GM12878 (cell line): ENCODE measurements at regions not wholly inside any gene's neighbourhood (a gene's known extent, or its start where the extent isn't known, plus 50 kb on each side); places are given as distances from the start of the nearest gene placed in this dataset.

ENCODE experiments used
- ATAC-seq: fragments of 200-7000 bp; cut with Tn5 transposase; 3 replicates; pipeline ENCODE4 v1.9.1; 2020; ENCODE audit warnings: mild to moderate bottlenecking, moderate library complexity
- BruUV-seq: library from RNA; stranded (reverse); fragments of 400-500 nt; replicated peaks from 2 replicates; lab custom pipeline; 2021; lab: Mats Ljungman, UMichigan
- CTCF ChIA-PET: fragments of 300-600 bp; sonication (Branson Sonifier 250); formaldehyde crosslinking; extraction: SDS; loops from one replicate; lab custom pipeline; 2021; ENCODE audit warnings: inconsistent platforms; lab: Yijun Ruan, JAX
- POLR2A ChIA-PET: fragments of 350-600 bp; formaldehyde crosslinking; extraction: SDS; loops from one replicate; lab custom pipeline; 2021; ENCODE audit warnings: inconsistent platforms; lab: Charles Lee
- RAD21 ChIA-PET: fragments of 300-600 bp; sonication (Branson Sonifier 250); formaldehyde crosslinking; loops from one replicate; lab custom pipeline; 2023; ENCODE audit warnings: antibody characterized with exemption; ENCODE audit not compliant: unreplicated experiment; lab: Charles Lee
- SMC1A ChIA-PET: fragments of 300-600 bp; sonication (Branson Sonifier 250); formaldehyde crosslinking; loops from one replicate; lab custom pipeline; 2023; ENCODE audit not compliant: unreplicated experiment, uncharacterized antibody; lab: Charles Lee
- DNase-seq: peaks from one replicate; pipeline ENCODE4 v3.0.0-alpha.2; 2011; ENCODE audit warnings: low read depth, low spot score
- FAIRE-seq: peaks from 3 replicates; lab custom pipeline; 2011; peaks lifted over from hg19 to GRCh38; lab: Jason Lieb, UNC
- H2AFZ ChIP-seq: 2 replicates; pipeline ENCODE4 v1.6.0; 2011; ENCODE audit warnings: low read depth, low read length, control low read depth; ENCODE audit not compliant: control insufficient read depth
- H3K27ac ChIP-seq: 2 replicates; pipeline ENCODE4 v1.5.1; 2011; ENCODE audit warnings: control low read depth; ENCODE audit not compliant: control insufficient read depth, insufficient read depth
- H3K27me3 ChIP-seq, 2 experiments: replicated peaks in 1 of 2; 2 replicates each; pipeline versions ENCODE4 v1.6.0 to v1.6.1; 2011; ENCODE audit warnings: low read length in 1 of 2; ENCODE audit not compliant: control insufficient read depth in 2 of 2, insufficient read depth in 2 of 2
- H3K36me3 ChIP-seq, 2 experiments: 2 replicates each; pipeline ENCODE4 v1.5.1; 2011; ENCODE audit warnings: low read length in 1 of 2; ENCODE audit not compliant: control insufficient read depth in 2 of 2, insufficient read depth in 2 of 2
- H3K4me1 ChIP-seq: 2 replicates; pipeline ENCODE4 v1.6.1; 2011; ENCODE audit warnings: mild to moderate bottlenecking, low read length, moderate library complexity, mixed read lengths; ENCODE audit not compliant: control insufficient read depth, insufficient read depth
- H3K4me2 ChIP-seq: 2 replicates; pipeline ENCODE4 v1.6.0; 2011; ENCODE audit warnings: control low read depth; ENCODE audit not compliant: control insufficient read depth, insufficient read depth
- H3K4me3 ChIP-seq: fragments of 200-600 bp; sonication (generic); 2 replicates; pipeline ENCODE4 v1.5.1; 2016
- H3K79me2 ChIP-seq: 2 replicates; pipeline ENCODE4 v1.6.0; 2011; ENCODE audit warnings: low read length; ENCODE audit not compliant: control insufficient read depth, insufficient read depth
- H3K9ac ChIP-seq: 2 replicates; pipeline ENCODE4 v1.8.0; 2011; ENCODE audit warnings: low read length, control low read depth, mixed read lengths; ENCODE audit not compliant: control insufficient read depth, insufficient read depth
- H3K9me3 ChIP-seq: replicated peaks from 3 replicates; pipeline ENCODE4 v1.5.1; 2011; ENCODE audit warnings: mild to moderate bottlenecking, low read length; ENCODE audit not compliant: control insufficient read depth, insufficient read depth
- H4K20me1 ChIP-seq: 2 replicates; pipeline ENCODE4 v1.6.0; 2011; ENCODE audit not compliant: control insufficient read depth, insufficient read depth
- CBFB ChIP-seq: IDR thresholded peaks from 2 replicates; pipeline ENCODE4 v1.6.1; 2016; ENCODE audit warnings: antibody characterized with exemption, low read depth
- CEBPB ChIP-seq, 2 experiments: fragments of 150-350 bp in 1 of 2; IDR thresholded peaks; 2 replicates each; pipeline ENCODE4 v1.6.1; 2012 to 2014; ENCODE audit warnings: low read depth in 2 of 2, low read length in 2 of 2, borderline replicate concordance in 1 of 2, inconsistent platforms in 1 of 2
- DPF2 ChIP-seq: fragments of 450-650 bp; IDR thresholded peaks from 2 replicates; pipeline ENCODE4 v1.6.1; 2017; ENCODE audit warnings: mild to moderate bottlenecking
- E2F8 ChIP-seq: fragments of 450-650 bp; IDR thresholded peaks from 2 replicates; pipeline ENCODE4 v1.6.1; 2018; ENCODE audit warnings: mild to moderate bottlenecking, low read depth, moderate library complexity; ENCODE audit not compliant: partially characterized antibody
- ELK1 ChIP-seq: IDR thresholded peaks from 2 replicates; pipeline ENCODE4 v1.6.1; 2012; ENCODE audit warnings: low read depth, low read length, improper control_type of control experiment
- JUND ChIP-seq: IDR thresholded peaks from 2 replicates; pipeline ENCODE4 v1.6.1; 2012; ENCODE audit warnings: low read depth, mild to moderate bottlenecking, low read length, improper control_type of control experiment, moderate library complexity
- NFYB ChIP-seq: IDR thresholded peaks from 2 replicates; pipeline ENCODE4 v1.6.1; 2011; ENCODE audit warnings: low read depth, mild to moderate bottlenecking, low read length, improper control_type of control experiment, moderate library complexity; ENCODE audit not compliant: insufficient read depth
- SP1 ChIP-seq: IDR thresholded peaks from one replicate; pipeline ENCODE4 v1.6.1; 2011; ENCODE audit warnings: low read depth, low read length
- TAF1 ChIP-seq: IDR thresholded peaks from 2 replicates; pipeline ENCODE4 v1.6.1; 2011; ENCODE audit warnings: mild to moderate bottlenecking, low read depth, low read length, borderline replicate concordance
- TARDBP ChIP-seq: IDR thresholded peaks from 2 replicates; pipeline ENCODE4 v1.6.1; 2016; ENCODE audit warnings: borderline replicate concordance
- YY1 ChIP-seq: IDR thresholded peaks from 2 replicates; pipeline ENCODE4 v1.6.1; 2011; ENCODE audit warnings: low read depth, mild to moderate bottlenecking, low read length
- ZBTB4 ChIP-seq: fragments of 450-650 bp; formaldehyde crosslinking; IDR thresholded peaks from 2 replicates; pipeline ENCODE4 v1.4.0; 2022; ENCODE audit warnings: mild to moderate bottlenecking, moderate library complexity
- ZNF207 ChIP-seq: fragments of 450-650 bp; IDR thresholded peaks from 2 replicates; pipeline ENCODE4 v1.6.1; 2014; ENCODE audit warnings: antibody characterized with exemption, mild to moderate bottlenecking, borderline replicate concordance
- ZNF217 ChIP-seq: fragments of 450-650 bp; IDR thresholded peaks from 2 replicates; pipeline ENCODE4 v1.6.1; 2017; ENCODE audit warnings: antibody characterized with exemption, mild to moderate bottlenecking
- ZZZ3 ChIP-seq: IDR thresholded peaks from 2 replicates; pipeline ENCODE4 v1.6.1; 2011; ENCODE audit warnings: low read depth; ENCODE audit not compliant: control insufficient read depth, insufficient read length
- WGBS: methylation state at CpG from one replicate; pipeline ENCODE4 v1.1.6; 2016; ENCODE audit warnings: low lambda C conversion rate; ENCODE audit not compliant: insufficient replicate concordance, insufficient coverage; ENCODE audit errors: missing lambda C conversion rate; 5-methylcytosine and 5-hydroxymethylcytosine counted together
- in situ Hi-C: fragments of 300-500 bp; cut with MboI; formaldehyde crosslinking; loops from 9 replicates; pipeline ENCODE4 v1.14.3; 2018; ENCODE audit warnings: mixed read lengths
- intact Hi-C: fragments of 100-400 bp; cut with micrococcal nuclease; formaldehyde crosslinking; loops from one replicate; pipeline ENCODE4 v1.14.2; 2022; ENCODE audit not compliant: unreplicated experiment
- TF ChIP-seq, protein P1 (sequence below): IDR thresholded peaks from 2 replicates; pipeline ENCODE4 v1.6.1; 2011; ENCODE audit warnings: mild to moderate bottlenecking, low read depth, low read length, moderate library complexity; ENCODE audit not compliant: insufficient replicate concordance

DNA sequence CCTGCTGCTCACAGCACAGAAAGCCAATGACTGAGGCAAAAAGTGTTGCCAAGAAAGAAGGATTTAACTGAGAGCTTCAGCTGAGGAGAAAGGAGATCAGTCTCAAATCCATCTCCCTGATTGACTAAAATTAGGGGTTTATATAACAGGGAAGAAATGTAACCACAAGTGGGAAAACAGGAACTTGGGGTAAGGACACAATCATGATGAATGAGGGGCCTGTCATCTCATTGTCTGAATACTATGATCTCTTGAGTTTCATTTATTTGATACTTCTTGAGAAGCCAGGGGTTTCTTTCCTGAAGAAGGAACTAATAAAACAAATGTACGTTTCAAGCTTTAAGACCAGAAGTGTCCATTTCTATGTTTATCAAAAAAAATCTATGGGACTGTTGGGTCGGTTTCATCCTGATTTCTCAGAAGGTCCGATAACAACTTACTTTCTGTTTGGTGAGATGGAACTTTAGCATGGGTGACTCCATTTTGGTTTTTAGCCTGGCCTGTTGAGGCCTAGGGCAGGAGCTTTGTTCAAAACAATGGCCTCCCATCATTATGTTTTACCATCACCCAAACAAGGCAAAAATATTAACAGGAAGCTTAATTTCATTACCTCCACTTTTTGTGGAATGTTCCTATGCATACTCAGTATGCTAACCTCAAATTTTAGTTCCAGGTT is 76.6 kb upstream of the PIAS1 start:
- no peaks in the 10 kb centered on the region for H3K36me3 ChIP-seq
- no peak overlapping the region for H3K4me2 ChIP-seq
- no peak overlapping the region for H2AFZ ChIP-seq
- SMC1A ChIA-PET: interaction anchor here (0.9 to 1.3 kb wide), 3 partner anchors 9 to 24 kb away, joined by 3 to 4 read pairs (median 3); no protein-coding TSS in a partner anchor
- WGBS: 73% methylated on average over 3 of the region's 3 CpGs
- RAD21 ChIA-PET: interaction anchor here (1.0 kb wide), 1 partner anchor 32 kb away, joined by 4 read pairs; no protein-coding TSS in a partner anchor
- DNase-seq (no peak), FAIRE-seq (no peak), ATAC-seq (no peak)
- CTCF ChIA-PET: interaction anchor here (0.7 to 1.5 kb wide), 4 partner anchors 9 to 115 kb away, joined by 3 read pairs; no protein-coding TSS in a partner anchor
- POLR2A ChIA-PET: no interaction called here
- intact Hi-C loops: no loop called here
- H3K27me3 ChIP-seq: no peaks in the 10 kb centered on the region
- TF ChIP-seq ELK1 (no peak), SP1 (no peak), ZNF217 (no peak), CEBPB (IDR thresholded peaks at IDR 0.05; ENCODE audit: borderline replicate concordance in 1 of 2, low read depth in 2 of 2, low read length in 2 of 2) (no peak), ZBTB4 (CRISPR knock-in tag) (no peak), JUND (no peak), TARDBP (no peak), DPF2 (no peak), ZNF207 (no peak), NFYB (no peak), E2F8 (no peak), CBFB (no peak), TAF1 (no peak), ZZZ3 (no peak), YY1 (no peak)
- TF ChIP-seq, protein P1, sequence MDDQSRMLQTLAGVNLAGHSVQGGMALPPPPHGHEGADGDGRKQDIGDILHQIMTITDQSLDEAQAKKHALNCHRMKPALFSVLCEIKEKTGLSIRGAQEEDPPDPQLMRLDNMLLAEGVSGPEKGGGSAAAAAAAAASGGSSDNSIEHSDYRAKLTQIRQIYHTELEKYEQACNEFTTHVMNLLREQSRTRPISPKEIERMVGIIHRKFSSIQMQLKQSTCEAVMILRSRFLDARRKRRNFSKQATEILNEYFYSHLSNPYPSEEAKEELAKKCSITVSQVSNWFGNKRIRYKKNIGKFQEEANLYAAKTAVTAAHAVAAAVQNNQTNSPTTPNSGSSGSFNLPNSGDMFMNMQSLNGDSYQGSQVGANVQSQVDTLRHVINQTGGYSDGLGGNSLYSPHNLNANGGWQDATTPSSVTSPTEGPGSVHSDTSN: no peak
- H3K27ac ChIP-seq: no peak overlapping the region
- no peaks in the 10 kb centered on the region for H3K79me2 ChIP-seq
- BruUV-seq: no TSS peak
- no peak overlapping the region for H3K4me3 ChIP-seq
- H4K20me1 ChIP-seq: no peaks in the 10 kb centered on the region
- in situ Hi-C loops: no loop called here
- H3K4me1 ChIP-seq: no peaks in the 10 kb centered on the region
- no peak overlapping the region for H3K9ac ChIP-seq
- no peaks in the 10 kb centered on the region; the same call in 2 of the 3 replicates for H3K9me3 ChIP-seq
